ENCODE measurements at regions not wholly inside any gene's neighbourhood (a gene's known extent, or its start where the extent isn't known, plus 50 kb on each side); places are given as distances from the start of the nearest gene placed in this dataset.

DNA sequence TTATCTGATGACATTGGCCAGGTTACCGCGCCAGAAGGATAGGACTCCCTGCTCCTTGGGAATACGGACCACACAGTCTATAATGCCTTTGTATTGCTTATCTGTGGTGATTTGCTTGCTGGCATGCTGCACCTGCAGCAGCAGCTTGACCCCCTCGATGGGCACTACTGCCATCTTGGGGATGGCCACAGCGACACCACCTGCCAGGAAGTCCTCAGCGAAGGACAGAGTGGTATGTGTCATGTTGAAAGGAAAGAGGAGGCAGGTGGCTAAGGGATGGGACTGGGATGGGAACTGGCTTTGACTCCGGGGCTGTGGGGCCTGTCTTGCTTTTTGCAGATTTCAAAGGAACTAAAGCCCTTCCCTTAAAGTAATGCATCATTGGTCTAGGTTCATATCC, 50.3 kb upstream of the ACO1 start:
- TF ChIP-seq POLR2A (IDR thresholded peaks at IDR 0.05): no peak
- TF ChIP-seq, protein P1, sequence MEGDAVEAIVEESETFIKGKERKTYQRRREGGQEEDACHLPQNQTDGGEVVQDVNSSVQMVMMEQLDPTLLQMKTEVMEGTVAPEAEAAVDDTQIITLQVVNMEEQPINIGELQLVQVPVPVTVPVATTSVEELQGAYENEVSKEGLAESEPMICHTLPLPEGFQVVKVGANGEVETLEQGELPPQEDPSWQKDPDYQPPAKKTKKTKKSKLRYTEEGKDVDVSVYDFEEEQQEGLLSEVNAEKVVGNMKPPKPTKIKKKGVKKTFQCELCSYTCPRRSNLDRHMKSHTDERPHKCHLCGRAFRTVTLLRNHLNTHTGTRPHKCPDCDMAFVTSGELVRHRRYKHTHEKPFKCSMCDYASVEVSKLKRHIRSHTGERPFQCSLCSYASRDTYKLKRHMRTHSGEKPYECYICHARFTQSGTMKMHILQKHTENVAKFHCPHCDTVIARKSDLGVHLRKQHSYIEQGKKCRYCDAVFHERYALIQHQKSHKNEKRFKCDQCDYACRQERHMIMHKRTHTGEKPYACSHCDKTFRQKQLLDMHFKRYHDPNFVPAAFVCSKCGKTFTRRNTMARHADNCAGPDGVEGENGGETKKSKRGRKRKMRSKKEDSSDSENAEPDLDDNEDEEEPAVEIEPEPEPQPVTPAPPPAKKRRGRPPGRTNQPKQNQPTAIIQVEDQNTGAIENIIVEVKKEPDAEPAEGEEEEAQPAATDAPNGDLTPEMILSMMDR (IDR thresholded peaks at IDR 0.05): no peak
